Nephron (organoid): ENCODE measurements at regions not wholly inside any gene's neighbourhood (a gene's known extent, or its start where the extent isn't known, plus 50 kb on each side); places are given as distances from the start of the nearest gene placed in this dataset.

Experiments
- H3K27ac Mint-ChIP-seq, 3 experiments: 2 replicates each; pipeline ENCODE4 v1.8.0; 2020; ENCODE audit warnings: mixed read lengths in 3 of 3, mild to moderate bottlenecking in 2 of 3, moderate library complexity in 1 of 3
- H3K27me3 Mint-ChIP-seq: 2 replicates; pipeline ENCODE4 v1.8.0; 2021; ENCODE audit warnings: low read depth, mild to moderate bottlenecking, moderate library complexity, mixed read lengths
- H3K36me3 Mint-ChIP-seq: 2 replicates; pipeline ENCODE4 v1.8.0; 2020; ENCODE audit warnings: low read depth, mixed read lengths
- H3K4me1 Mint-ChIP-seq: 2 replicates; pipeline ENCODE4 v1.8.0; 2020; ENCODE audit warnings: mixed read lengths
- H3K4me3 Mint-ChIP-seq, 3 experiments: 2 replicates each; pipeline ENCODE4 v1.8.0; 2020; ENCODE audit warnings: mild to moderate bottlenecking in 3 of 3, mixed read lengths in 3 of 3, moderate library complexity in 2 of 3
- H3K9me3 Mint-ChIP-seq: 2 replicates; pipeline ENCODE4 v1.8.0; 2020; ENCODE audit warnings: mixed read lengths
- TF ChIP-seq, protein P1 (sequence below), 3 experiments: fragments of 200-600 bp; sonication (generic); IDR thresholded peaks; one replicate each; pipeline ENCODE4 v1.5.0; 2021; ENCODE audit warnings: antibody characterized with exemption in 3 of 3; ENCODE audit not compliant: unreplicated experiment in 3 of 3

DNA sequence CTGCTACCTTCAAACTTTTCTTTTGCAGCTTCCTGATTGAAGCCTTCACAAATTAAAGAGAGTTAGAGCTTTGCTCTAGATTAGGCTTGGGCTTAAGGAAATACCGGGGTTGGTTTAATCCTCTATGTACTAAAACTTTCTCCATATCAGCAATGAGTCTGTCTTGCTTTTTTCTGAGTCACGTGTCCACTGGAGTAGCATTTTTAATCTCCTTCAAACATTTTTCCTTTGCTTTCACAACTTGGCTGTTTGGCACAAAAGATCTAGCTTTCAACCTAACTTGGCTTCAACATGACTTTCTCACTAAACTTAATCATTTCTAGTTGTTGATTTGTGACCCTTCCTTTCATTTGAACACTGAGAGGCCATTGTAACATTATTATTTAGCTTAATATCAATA lies 261.6 kb downstream of the PLK2 start:
- Mint-ChIP-seq H3K27me3 (no peaks in the 10 kb centered on the region), H3K9me3 (peaks cover 12% of the 10 kb centered on the region), H3K4me3 (no peak overlapping the region), H3K36me3 (no peaks in the 10 kb centered on the region), H3K27ac (no peak overlapping the region), H3K4me1 (peaks cover 2% of the 10 kb centered on the region)
- TF ChIP-seq, protein P1, sequence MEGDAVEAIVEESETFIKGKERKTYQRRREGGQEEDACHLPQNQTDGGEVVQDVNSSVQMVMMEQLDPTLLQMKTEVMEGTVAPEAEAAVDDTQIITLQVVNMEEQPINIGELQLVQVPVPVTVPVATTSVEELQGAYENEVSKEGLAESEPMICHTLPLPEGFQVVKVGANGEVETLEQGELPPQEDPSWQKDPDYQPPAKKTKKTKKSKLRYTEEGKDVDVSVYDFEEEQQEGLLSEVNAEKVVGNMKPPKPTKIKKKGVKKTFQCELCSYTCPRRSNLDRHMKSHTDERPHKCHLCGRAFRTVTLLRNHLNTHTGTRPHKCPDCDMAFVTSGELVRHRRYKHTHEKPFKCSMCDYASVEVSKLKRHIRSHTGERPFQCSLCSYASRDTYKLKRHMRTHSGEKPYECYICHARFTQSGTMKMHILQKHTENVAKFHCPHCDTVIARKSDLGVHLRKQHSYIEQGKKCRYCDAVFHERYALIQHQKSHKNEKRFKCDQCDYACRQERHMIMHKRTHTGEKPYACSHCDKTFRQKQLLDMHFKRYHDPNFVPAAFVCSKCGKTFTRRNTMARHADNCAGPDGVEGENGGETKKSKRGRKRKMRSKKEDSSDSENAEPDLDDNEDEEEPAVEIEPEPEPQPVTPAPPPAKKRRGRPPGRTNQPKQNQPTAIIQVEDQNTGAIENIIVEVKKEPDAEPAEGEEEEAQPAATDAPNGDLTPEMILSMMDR (IDR thresholded peaks at IDR 0.05; ENCODE audit: unreplicated experiment in 3 of 3) = no peak

GRCh38 chr5:58197875-58198274 lies 262.0 kb downstream of the PLK2 start:
- H3K27ac Mint-ChIP-seq = no peak overlapping the region
- H3K36me3 Mint-ChIP-seq = no peaks in the 10 kb centered on the region
- no peaks in the 10 kb centered on the region for H3K4me1 Mint-ChIP-seq
- no peaks in the 10 kb centered on the region for H3K27me3 Mint-ChIP-seq
- TF ChIP-seq, protein P1 (IDR thresholded peaks at IDR 0.05; ENCODE audit: unreplicated experiment in 3 of 3) = no peak
- H3K9me3 Mint-ChIP-seq = peaks cover 12% of the 10 kb centered on the region
- no peak overlapping the region for H3K4me3 Mint-ChIP-seq

DNA sequence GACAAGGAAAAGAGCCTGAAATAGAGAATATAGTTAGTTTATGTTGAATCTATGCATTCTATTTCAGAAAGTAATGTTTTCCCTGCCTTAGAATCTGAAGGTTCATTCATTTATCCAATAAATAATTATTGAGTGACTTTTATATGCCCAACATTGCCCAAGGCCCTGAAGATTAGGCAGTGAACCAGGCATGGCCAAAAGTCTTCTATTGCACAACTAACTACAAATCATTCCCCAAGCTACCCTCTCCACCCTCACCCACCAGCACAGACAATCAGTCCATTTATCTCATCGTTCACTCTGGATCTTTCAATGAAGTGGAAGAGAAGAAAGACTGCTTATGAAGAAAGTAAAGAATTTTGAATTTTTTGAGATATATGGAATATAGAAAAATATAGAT lies 268.4 kb downstream of the PLK2 start:
- Mint-ChIP-seq H3K27ac (peak overlapping the region in 2 of 3 experiments; percentile 44 to 58), H3K36me3 (no peaks in the 10 kb centered on the region), H3K4me1 (peaks cover 22% of the 10 kb centered on the region), H3K4me3 (no peak overlapping the region), H3K27me3 (no peaks in the 10 kb centered on the region), H3K9me3 (peaks cover 6% of the 10 kb centered on the region)
- TF ChIP-seq, protein P1 (IDR thresholded peaks at IDR 0.05; ENCODE audit: unreplicated experiment in 3 of 3) = no peak

- H3K4me3 Mint-ChIP-seq = no peak overlapping the region
- no peaks in the 10 kb centered on the region for H3K36me3 Mint-ChIP-seq
- peak overlapping the region in 2 of 3 experiments; percentile 14 to 54 for H3K27ac Mint-ChIP-seq
- peaks cover 28% of the 10 kb centered on the region for H3K4me1 Mint-ChIP-seq
- H3K27me3 Mint-ChIP-seq = no peaks in the 10 kb centered on the region
- H3K9me3 Mint-ChIP-seq = no peaks in the 10 kb centered on the region
- TF ChIP-seq, protein P1 (IDR thresholded peaks at IDR 0.05; ENCODE audit: unreplicated experiment in 3 of 3) = no peak
Observed at GRCh38 chr5:58188262-58188651, 271.6 kb downstream of the PLK2 start.

DNA sequence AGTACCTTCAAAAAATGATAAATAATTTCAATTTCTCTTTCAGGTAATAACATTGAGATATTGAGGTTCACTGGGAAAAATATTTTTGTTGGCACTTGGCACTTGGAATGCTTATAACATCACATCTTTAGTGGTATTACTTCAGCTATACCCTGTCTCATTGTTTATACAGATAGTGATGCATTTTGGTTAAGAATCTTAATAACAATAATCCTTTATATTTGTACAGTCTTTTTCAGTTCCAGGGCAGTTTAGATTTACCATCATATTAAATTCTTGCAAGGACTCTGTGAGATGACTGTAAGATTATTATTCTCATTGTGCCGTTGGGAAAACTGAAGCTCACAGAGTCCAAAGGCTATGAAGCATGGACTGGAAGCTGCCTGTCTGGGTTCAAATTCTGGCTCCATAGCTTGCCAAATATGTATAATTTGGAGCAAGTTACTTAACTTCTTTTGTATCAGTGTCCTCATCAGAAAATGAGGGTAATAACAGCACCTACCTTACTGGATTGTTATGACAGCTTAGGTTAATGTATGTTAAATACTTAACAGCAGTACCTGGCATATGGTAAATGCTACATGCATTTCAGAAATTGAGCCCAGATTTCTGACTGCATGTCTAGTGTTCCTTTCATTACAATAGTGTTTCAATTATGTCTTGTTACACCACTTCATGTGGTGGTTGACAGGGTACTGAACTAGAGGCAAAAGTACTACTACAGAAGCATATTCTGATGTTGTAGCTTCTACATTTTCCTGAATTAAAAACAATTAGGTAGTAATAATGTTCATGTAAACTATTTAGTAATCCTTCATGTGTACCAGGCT lies 272.2 kb downstream of the PLK2 start:
- Mint-ChIP-seq H3K4me3 (no peak overlapping the region), H3K9me3 (no peaks in the 10 kb centered on the region), H3K4me1 (peaks cover 33% of the 10 kb centered on the region), H3K27me3 (no peaks in the 10 kb centered on the region), H3K27ac (peak overlapping the region in 2 of 3 experiments; percentile 14 to 54), H3K36me3 (no peaks in the 10 kb centered on the region)
- TF ChIP-seq, protein P1 (IDR thresholded peaks at IDR 0.05; ENCODE audit: unreplicated experiment in 3 of 3) = no peak

DNA sequence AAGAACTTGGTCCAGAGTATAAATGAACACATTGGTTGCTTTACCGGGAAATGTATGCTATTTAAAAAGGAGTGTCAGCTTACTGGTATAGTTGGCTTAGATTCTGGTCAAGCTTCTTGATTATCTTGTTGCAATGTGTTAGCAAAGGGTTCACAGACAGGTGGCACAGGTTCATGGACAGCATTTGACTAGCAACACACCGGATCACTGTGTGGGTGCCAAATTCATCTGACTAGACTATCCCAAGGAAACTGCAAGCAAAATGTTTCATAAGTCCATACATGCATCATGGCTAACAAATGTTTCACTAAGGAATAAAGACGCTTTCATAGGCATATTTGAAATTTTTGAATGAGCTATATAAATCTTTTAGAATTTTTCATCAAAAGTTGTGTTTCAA lies 274.1 kb downstream of the PLK2 start:
- H3K27ac Mint-ChIP-seq = no peak overlapping the region
- H3K4me3 Mint-ChIP-seq = no peak overlapping the region
- H3K27me3 Mint-ChIP-seq = no peaks in the 10 kb centered on the region
- no peaks in the 10 kb centered on the region for H3K36me3 Mint-ChIP-seq
- no peaks in the 10 kb centered on the region for H3K9me3 Mint-ChIP-seq
- TF ChIP-seq, protein P1 (IDR thresholded peaks at IDR 0.05; ENCODE audit: unreplicated experiment in 3 of 3) = no peak
- H3K4me1 Mint-ChIP-seq = peaks cover 38% of the 10 kb centered on the region
